Hepatocyte (in vitro differentiated cells): ENCODE measurements at regions not wholly inside any gene's neighbourhood (a gene's known extent, or its start where the extent isn't known, plus 50 kb on each side); places are given as distances from the start of the nearest gene placed in this dataset.
A peak's percentile ranks its signal among the peaks of the same experiment; 100 is the strongest.

Experiments used
- DNase-seq: peaks from one replicate; pipeline ENCODE4 v3.0.0-alpha.2; 2016; ENCODE audit warnings: low spot score
- H2AFZ ChIP-seq: fragments of 200-600 bp; sonication (generic); 2 replicates; pipeline ENCODE4 v1.6.0; 2016; ENCODE audit warnings: antibody characterized with exemption, mild to moderate bottlenecking
- H3K27ac ChIP-seq: fragments of 200-600 bp; sonication (generic); 2 replicates; pipeline ENCODE4 v1.5.1; 2016; ENCODE audit warnings: mild to moderate bottlenecking
- H3K27me3 ChIP-seq: fragments of 200-600 bp; sonication (generic); 2 replicates; pipeline ENCODE4 v1.6.1; 2016
- H3K36me3 ChIP-seq: fragments of 200-600 bp; sonication (generic); replicated peaks from 2 replicates; pipeline ENCODE4 v1.5.1; 2016; ENCODE audit warnings: low read depth; ENCODE audit not compliant: insufficient read depth
- H3K4me1 ChIP-seq: fragments of 200-600 bp; sonication (generic); 2 replicates; pipeline ENCODE4 v1.5.1; 2016; ENCODE audit warnings: mild to moderate bottlenecking, moderate library complexity; ENCODE audit not compliant: insufficient read depth
- H3K4me2 ChIP-seq: fragments of 200-600 bp; sonication (generic); 2 replicates; pipeline ENCODE4 v1.6.0; 2016
- H3K4me3 ChIP-seq: fragments of 200-600 bp; sonication (generic); 2 replicates; pipeline ENCODE4 v1.5.1; 2016; ENCODE audit warnings: mild to moderate bottlenecking
- H3K79me2 ChIP-seq: fragments of 200-600 bp; sonication (generic); 2 replicates; pipeline ENCODE4 v1.6.0; 2017; ENCODE audit warnings: mild to moderate bottlenecking
- H3K9me2 ChIP-seq: fragments of 200-600 bp; sonication (generic); replicated peaks from 2 replicates; pipeline ENCODE4 v1.6.0; 2017; ENCODE audit warnings: mild to moderate bottlenecking; ENCODE audit not compliant: insufficient read depth
- H3K9me3 ChIP-seq: fragments of 200-600 bp; sonication (generic); 2 replicates; pipeline ENCODE4 v1.5.1; 2016; ENCODE audit warnings: low read depth, mild to moderate bottlenecking
- H4K20me1 ChIP-seq: fragments of 200-600 bp; sonication (generic); 2 replicates; pipeline ENCODE4 v1.6.0; 2016; ENCODE audit warnings: mild to moderate bottlenecking; ENCODE audit not compliant: insufficient read depth, poor library complexity, severe bottlenecking
- CTCF ChIP-seq: fragments of 200-600 bp; sonication (generic); IDR thresholded peaks from 2 replicates; pipeline ENCODE4 v1.5.1; 2016; ENCODE audit warnings: antibody characterized with exemption, mild to moderate bottlenecking; ENCODE audit not compliant: poor library complexity
- EZH2 ChIP-seq: fragments of 200-600 bp; sonication (generic); IDR thresholded peaks from 2 replicates; pipeline ENCODE4 v1.6.1; 2016; ENCODE audit warnings: antibody characterized with exemption, mild to moderate bottlenecking, borderline replicate concordance
- EZH2phosphoT487 ChIP-seq: fragments of 200-600 bp; sonication (generic); IDR thresholded peaks from one replicate; pipeline ENCODE4 v1.6.1; 2018; ENCODE audit warnings: antibody characterized with exemption, mild to moderate bottlenecking, low read depth, moderate library complexity; ENCODE audit not compliant: unreplicated experiment, severe bottlenecking
- WGBS: methylation state at CpG from one replicate; pipeline ENCODE4 v1.1.6; 2016; ENCODE audit warnings: low lambda C conversion rate; ENCODE audit errors: missing lambda C conversion rate; 5-methylcytosine and 5-hydroxymethylcytosine counted together

- 75% methylated on average over 25 of the region's 27 CpGs for WGBS
- DNase-seq, result no peak
- no peak overlapping the region for H3K4me3 ChIP-seq
- H4K20me1 ChIP-seq, result no peaks in the 10 kb centered on the region
- TF ChIP-seq EZH2 (no peak), EZH2phosphoT487 (no peak), CTCF (no peak)
- H3K27ac ChIP-seq, result no peak overlapping the region
- no peaks in the 10 kb centered on the region for H3K4me1 ChIP-seq
- H3K9me2 ChIP-seq, result no peaks in the 10 kb centered on the region
- H3K4me2 ChIP-seq, result no peak overlapping the region
- no peaks in the 10 kb centered on the region for H3K9me3 ChIP-seq
- peaks cover 9% of the 10 kb centered on the region for H3K27me3 ChIP-seq
- H3K36me3 ChIP-seq, result no peaks in the 10 kb centered on the region
- no peaks in the 10 kb centered on the region for H3K79me2 ChIP-seq
- no peak overlapping the region for H2AFZ ChIP-seq
Observed at GRCh38 chr9:126226991-126227936, 99.4 kb upstream of the MVB12B start.

DNA sequence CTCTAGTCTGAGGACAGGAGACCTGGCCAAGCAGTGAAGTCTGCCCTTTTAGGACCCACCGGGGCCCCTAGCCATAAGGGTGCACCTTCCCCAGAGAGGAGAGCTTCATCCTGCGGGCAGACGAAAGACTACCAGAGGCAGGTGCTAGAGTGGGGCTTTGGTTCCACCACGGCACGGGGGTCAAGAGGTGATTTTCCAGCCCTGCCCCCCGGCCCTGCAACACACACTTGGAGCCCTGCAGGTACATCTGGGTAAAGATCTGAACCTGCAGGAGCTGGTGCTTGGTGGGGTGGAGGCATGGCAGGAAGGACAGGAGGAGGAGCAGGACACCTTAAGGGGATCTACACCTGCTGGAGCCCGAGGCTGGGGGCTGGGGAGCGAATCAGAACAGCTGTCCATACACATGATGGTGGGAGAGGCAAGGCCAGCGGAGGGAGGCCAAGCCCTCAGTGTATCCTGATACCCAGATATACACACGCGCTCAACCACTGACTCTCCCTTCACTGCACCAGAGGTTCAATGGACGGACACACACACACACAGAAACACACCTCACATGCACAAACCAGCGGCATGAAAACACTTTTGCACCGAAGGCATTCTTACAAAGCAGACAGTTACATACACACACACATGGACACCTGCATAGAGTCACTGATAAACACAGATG lies 98.4 kb upstream of the MVB12B start:
- no peaks in the 10 kb centered on the region for H3K79me2 ChIP-seq
- H3K27ac ChIP-seq, result no peak overlapping the region
- H3K4me3 ChIP-seq, result no peak overlapping the region
- no peaks in the 10 kb centered on the region for H3K36me3 ChIP-seq
- DNase-seq, result no peak
- no peak overlapping the region for H2AFZ ChIP-seq
- no peaks in the 10 kb centered on the region for H4K20me1 ChIP-seq
- whole genome bisulfite sequencing, result 86% methylated on average over 14 of the region's 14 CpGs
- H3K4me1 ChIP-seq, result no peaks in the 10 kb centered on the region
- no peak overlapping the region for H3K4me2 ChIP-seq
- H3K27me3 ChIP-seq, result peaks cover 9% of the 10 kb centered on the region
- TF ChIP-seq EZH2phosphoT487 (no peak), EZH2 (no peak), CTCF (no peak)
- H3K9me2 ChIP-seq, result no peaks in the 10 kb centered on the region
- no peaks in the 10 kb centered on the region for H3K9me3 ChIP-seq

GRCh38 chr9:126228781-126229444 lies 97.7 kb upstream of the MVB12B start:
- Histone ChIP-seq H3K4me3 (no peak overlapping the region), H3K9me2 (no peaks in the 10 kb centered on the region), H3K4me1 (no peaks in the 10 kb centered on the region), H4K20me1 (no peaks in the 10 kb centered on the region), H3K4me2 (no peak overlapping the region), H3K27ac (no peak overlapping the region), H3K79me2 (no peaks in the 10 kb centered on the region), H3K27me3 (peaks cover 9% of the 10 kb centered on the region), H3K9me3 (no peaks in the 10 kb centered on the region), H3K36me3 (no peaks in the 10 kb centered on the region), H2AFZ (no peak overlapping the region)
- peak; percentile 85 for DNase-seq
- TF ChIP-seq EZH2, result no peak
- TF ChIP-seq CTCF, result peak; percentile 96
- WGBS, result 46% methylated on average over 19 of the region's 19 CpGs
